ENCODE measurements at regions not wholly inside any gene's neighbourhood (a gene's known extent, or its start where the extent isn't known, plus 50 kb on each side); places are given as distances from the start of the nearest gene placed in this dataset.
"Not testable (repeated sequence)": the region's sequence is repeated elsewhere in the genome, so short reads cannot be mapped to it uniquely, and the experiment has no call there.

GRCh38 chr6:148645049-148645448, 101.8 kb upstream of the UST start:
- H3K4me3 Mint-ChIP-seq; H3K9ac ChIP-seq (ENCODE audit: low read length); H3K9me3 Mint-ChIP-seq (ENCODE audit: insufficient read depth); H3K79me2 ChIP-seq (ENCODE audit: control insufficient read depth, insufficient read depth, low read length); CTCF ChIA-PET; H3K9me3 ChIP-seq (ENCODE audit: control extremely low read depth in 1 of 3, control insufficient read depth in 2 of 3, insufficient read depth in 1 of 3, low read length in 2 of 3); H3K27ac Mint-ChIP-seq; POLR2A ChIA-PET; DNase-seq; H3K4me2 ChIP-seq (replicated peaks; ENCODE audit: low read depth, low read length, poor library complexity, severe bottlenecking); H3K27me3 Mint-ChIP-seq; H3K27ac ChIP-seq (ENCODE audit: low read length in 2 of 2); H4K20me1 ChIP-seq (ENCODE audit: control insufficient read depth, insufficient read depth, low read length, poor library complexity, severe bottlenecking); ATAC-seq (ENCODE audit: low read depth); H3K27me3 ChIP-seq (replicated peaks in 1 of 4; ENCODE audit: control extremely low read depth in 1 of 4, control insufficient read depth in 3 of 4, insufficient read depth in 4 of 4, low read length in 3 of 4); H2AFZ ChIP-seq (ENCODE audit: insufficient read depth, low read depth, low read length, poor library complexity, severe bottlenecking); H3K4me3 ChIP-seq (ENCODE audit: control extremely low read depth in 1 of 5, extremely low read depth in 1 of 5, insufficient read depth in 1 of 5, low read depth in 2 of 5, low read length in 4 of 5); H3K36me3 ChIP-seq (replicated peaks in 1 of 2; ENCODE audit: control extremely low read depth in 1 of 2, control insufficient read depth in 1 of 2, extremely low read depth in 1 of 2, insufficient read depth in 2 of 2, low read length in 1 of 2): not testable (repeated sequence)
- peaks cover 23% of the 10 kb centered on the region in 2 donors for H3K4me1 ChIP-seq (ENCODE audit: control insufficient read depth in 2 of 2, insufficient read depth in 2 of 2, low read length in 2 of 2)
- H3K4me1 Mint-ChIP-seq = peaks cover 24% of the 10 kb centered on the region
- WGBS (ENCODE audit: insufficient coverage) = 96% methylated on average over 3 of the region's 7 CpGs
- intact Hi-C loops (cut with micrococcal nuclease) = loop anchor here (10.0 kb wide), 1 partner anchor 60 kb away; no protein-coding TSS in a partner anchor

- Mint-ChIP-seq H3K9me3 (ENCODE audit: insufficient read depth) (peaks cover 2% of the 10 kb centered on the region), H3K27ac (peak overlapping the region; percentile 64), H3K4me1 (peaks cover 25% of the 10 kb centered on the region), H3K27me3 (no peaks in the 10 kb centered on the region), H3K4me3 (peak overlapping the region; percentile 71)
- no peak for TF ChIP-seq EZH2 (IDR thresholded peaks at IDR 0.05; ENCODE audit: borderline replicate concordance, insufficient read depth, low read depth, low read length, poor library complexity, severe bottlenecking)
- TF ChIP-seq CTCF (IDR thresholded peaks at IDR 0.05) = no peak
- intact Hi-C loops (cut with micrococcal nuclease) = loop anchor here (10.0 kb wide), 1 partner anchor 56 kb away; no protein-coding TSS in a partner anchor
- Histone ChIP-seq H3K4me1 (ENCODE audit: control insufficient read depth in 2 of 2, insufficient read depth in 2 of 2, low read length in 2 of 2) (peaks cover 25% of the 10 kb centered on the region in 2 donors), H2AFZ (ENCODE audit: insufficient read depth, low read depth, low read length, poor library complexity, severe bottlenecking) (no peak overlapping the region), H3K9me3 (ENCODE audit: control extremely low read depth in 1 of 3, control insufficient read depth in 2 of 3, insufficient read depth in 1 of 3, low read length in 2 of 3) (peaks cover 0 to 6% (median 0%) of the 10 kb centered on the region in 3 donors), H3K4me3 (ENCODE audit: control extremely low read depth in 1 of 5, extremely low read depth in 1 of 5, insufficient read depth in 1 of 5, low read depth in 2 of 5, low read length in 4 of 5) (peak overlapping the region in 1 of 5 experiments; percentile 13), H3K36me3 (replicated peaks in 1 of 2; ENCODE audit: control extremely low read depth in 1 of 2, control insufficient read depth in 1 of 2, extremely low read depth in 1 of 2, insufficient read depth in 2 of 2, low read length in 1 of 2) (no peaks in the 10 kb centered on the region), H3K9ac (ENCODE audit: low read length) (no peak overlapping the region), H3K4me2 (replicated peaks; ENCODE audit: low read depth, low read length, poor library complexity, severe bottlenecking) (peak overlapping the region; percentile 49), H3K27me3 (replicated peaks in 1 of 4; ENCODE audit: control extremely low read depth in 1 of 4, control insufficient read depth in 3 of 4, insufficient read depth in 4 of 4, low read length in 3 of 4) (no peaks in the 10 kb centered on the region), H4K20me1 (ENCODE audit: control insufficient read depth, insufficient read depth, low read length, poor library complexity, severe bottlenecking) (no peaks in the 10 kb centered on the region), H3K79me2 (ENCODE audit: control insufficient read depth, insufficient read depth, low read length) (no peaks in the 10 kb centered on the region), H3K27ac (ENCODE audit: low read length in 2 of 2) (peak overlapping the region; percentile 40 to 48)
- ATAC-seq (ENCODE audit: low read depth) (no peak), DNase-seq (no peak)
- 29% methylated on average over 3 of the region's 4 CpGs for WGBS (ENCODE audit: insufficient coverage)
- ChIA-PET CTCF (interaction anchor here (0.5 to 1.3 kb wide), 5 partner anchors 28 to 99 kb away, joined by 3 to 4 read pairs (median 3); no protein-coding TSS in a partner anchor), POLR2A (no interaction called here)
Measured at GRCh38 chr6:148648754-148649453, 97.9 kb upstream of the UST start.

Data from B cell (primary cell).